ENCODE measurements at regions not wholly inside any gene's neighbourhood (a gene's known extent, or its start where the extent isn't known, plus 50 kb on each side); places are given as distances from the start of the nearest gene placed in this dataset.

- in situ Hi-C loops (cut with MboI; ENCODE audit: low sequenced_read_pairs), result no loop called here
Observed at GRCh38 chr9:626596-626995, 214.9 kb upstream of the DMRT1 start.

GRCh38 chr9:627336-627970 is 214.0 kb upstream of the DMRT1 start:
- in situ Hi-C loops (cut with MboI; ENCODE audit: low sequenced_read_pairs), result no loop called here

GRCh38 chr9:629146-629545 is 212.4 kb upstream of the DMRT1 start:
- in situ Hi-C loops (cut with MboI; ENCODE audit: low sequenced_read_pairs), result no loop called here

- in situ Hi-C loops (cut with MboI; ENCODE audit: low sequenced_read_pairs), result no loop called here
Observed at GRCh38 chr9:630817-631216, 210.7 kb upstream of the DMRT1 start.

- in situ Hi-C loops (cut with MboI; ENCODE audit: low sequenced_read_pairs), result no loop called here
Observed at GRCh38 chr9:631596-631995, 209.9 kb upstream of the DMRT1 start.

- in situ Hi-C loops (cut with MboI; ENCODE audit: low sequenced_read_pairs), result no loop called here
Observed at GRCh38 chr9:633461-633860, 208.0 kb upstream of the DMRT1 start.

GRCh38 chr9:636931-637591 is 204.4 kb upstream of the DMRT1 start:
- in situ Hi-C loops (cut with MboI; ENCODE audit: low sequenced_read_pairs), result no loop called here

GRCh38 chr9:638152-638551 is 203.3 kb upstream of the DMRT1 start:
- in situ Hi-C loops (cut with MboI; ENCODE audit: low sequenced_read_pairs), result no loop called here

GRCh38 chr9:642014-642413 is 199.5 kb upstream of the DMRT1 start:
- in situ Hi-C loops (cut with MboI; ENCODE audit: low sequenced_read_pairs), result no loop called here

GRCh38 chr9:643966-644365 is 197.5 kb upstream of the DMRT1 start:
- in situ Hi-C loops (cut with MboI; ENCODE audit: low sequenced_read_pairs), result no loop called here

- in situ Hi-C loops (cut with MboI; ENCODE audit: low sequenced_read_pairs), result no loop called here
Observed at GRCh38 chr9:647522-647921, 194.0 kb upstream of the DMRT1 start.

GRCh38 chr9:649128-650074 is 192.1 kb upstream of the DMRT1 start:
- in situ Hi-C loops (cut with MboI; ENCODE audit: low sequenced_read_pairs), result no loop called here

- in situ Hi-C loops (cut with MboI; ENCODE audit: low sequenced_read_pairs), result no loop called here
Observed at GRCh38 chr9:650362-650761, 191.1 kb upstream of the DMRT1 start.

- in situ Hi-C loops (cut with MboI; ENCODE audit: low sequenced_read_pairs), result no loop called here
Observed at GRCh38 chr9:651371-651770, 190.1 kb upstream of the DMRT1 start.

- in situ Hi-C loops (cut with MboI; ENCODE audit: low sequenced_read_pairs), result no loop called here
Observed at GRCh38 chr9:652914-653313, 188.6 kb upstream of the DMRT1 start.

- in situ Hi-C loops (cut with MboI; ENCODE audit: low sequenced_read_pairs), result no loop called here
Observed at GRCh38 chr9:653421-653820, 188.1 kb upstream of the DMRT1 start.

GRCh38 chr9:653856-654387 is 187.6 kb upstream of the DMRT1 start:
- in situ Hi-C loops (cut with MboI; ENCODE audit: low sequenced_read_pairs), result no loop called here

GRCh38 chr9:655875-656274 is 185.6 kb upstream of the DMRT1 start:
- in situ Hi-C loops (cut with MboI; ENCODE audit: low sequenced_read_pairs), result no loop called here

GRCh38 chr9:656926-657568 is 184.4 kb upstream of the DMRT1 start:
- in situ Hi-C loops (cut with MboI; ENCODE audit: low sequenced_read_pairs), result no loop called here

- in situ Hi-C loops (cut with MboI; ENCODE audit: low sequenced_read_pairs), result no loop called here
Observed at GRCh38 chr9:659286-659685, 182.2 kb upstream of the DMRT1 start.

GRCh38 chr9:660227-660626 is 181.3 kb upstream of the DMRT1 start:
- in situ Hi-C loops (cut with MboI; ENCODE audit: low sequenced_read_pairs), result no loop called here
